ENCODE measurements at regions not wholly inside any gene's neighbourhood (a gene's known extent, or its start where the extent isn't known, plus 50 kb on each side); places are given as distances from the start of the nearest gene placed in this dataset.

DNA sequence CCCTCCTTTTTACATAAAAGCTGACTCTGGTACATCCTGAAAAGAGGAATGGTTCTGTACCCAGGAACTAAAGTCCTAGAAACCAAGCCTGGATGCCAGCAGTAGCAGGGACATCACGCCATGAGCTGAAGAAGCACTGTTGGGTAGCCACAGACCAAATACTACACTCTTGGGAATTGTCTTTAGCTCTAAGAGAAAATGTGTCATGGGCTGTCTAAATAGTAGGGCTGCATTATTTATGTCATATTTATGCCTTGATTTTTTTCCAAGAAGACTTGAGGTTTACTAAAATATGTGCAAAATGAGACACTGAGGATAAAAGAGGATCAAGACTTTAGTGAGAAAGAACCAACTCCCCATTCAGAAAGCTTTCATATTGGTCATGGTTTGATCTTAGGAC lies 213.6 kb downstream of the RAB38 start:
- TF ChIP-seq, protein P1, sequence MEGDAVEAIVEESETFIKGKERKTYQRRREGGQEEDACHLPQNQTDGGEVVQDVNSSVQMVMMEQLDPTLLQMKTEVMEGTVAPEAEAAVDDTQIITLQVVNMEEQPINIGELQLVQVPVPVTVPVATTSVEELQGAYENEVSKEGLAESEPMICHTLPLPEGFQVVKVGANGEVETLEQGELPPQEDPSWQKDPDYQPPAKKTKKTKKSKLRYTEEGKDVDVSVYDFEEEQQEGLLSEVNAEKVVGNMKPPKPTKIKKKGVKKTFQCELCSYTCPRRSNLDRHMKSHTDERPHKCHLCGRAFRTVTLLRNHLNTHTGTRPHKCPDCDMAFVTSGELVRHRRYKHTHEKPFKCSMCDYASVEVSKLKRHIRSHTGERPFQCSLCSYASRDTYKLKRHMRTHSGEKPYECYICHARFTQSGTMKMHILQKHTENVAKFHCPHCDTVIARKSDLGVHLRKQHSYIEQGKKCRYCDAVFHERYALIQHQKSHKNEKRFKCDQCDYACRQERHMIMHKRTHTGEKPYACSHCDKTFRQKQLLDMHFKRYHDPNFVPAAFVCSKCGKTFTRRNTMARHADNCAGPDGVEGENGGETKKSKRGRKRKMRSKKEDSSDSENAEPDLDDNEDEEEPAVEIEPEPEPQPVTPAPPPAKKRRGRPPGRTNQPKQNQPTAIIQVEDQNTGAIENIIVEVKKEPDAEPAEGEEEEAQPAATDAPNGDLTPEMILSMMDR (IDR thresholded peaks at IDR 0.05): no peak
- no peak for TF ChIP-seq EZH2 (IDR thresholded peaks at IDR 0.05)
